AG09319 (cell line): ENCODE measurements at regions not wholly inside any gene's neighbourhood (a gene's known extent, or its start where the extent isn't known, plus 50 kb on each side); places are given as distances from the start of the nearest gene placed in this dataset.

Source experiments
- DNase-seq: peaks from one replicate; pipeline ENCODE4 v3.0.0-alpha.2; 2010; ENCODE audit warnings: low read depth; ENCODE audit errors: extremely low read depth
- TF ChIP-seq, protein P1 (sequence below): IDR thresholded peaks from 2 replicates; pipeline ENCODE4 v1.5.1; 2011; ENCODE audit warnings: low read depth, mild to moderate bottlenecking, inconsistent platforms, low read length, moderate library complexity

GRCh38 chr11:103541186-103541795 lies 432.1 kb downstream of the DYNC2H1 start:
- no peak for DNase-seq
- TF ChIP-seq, protein P1, sequence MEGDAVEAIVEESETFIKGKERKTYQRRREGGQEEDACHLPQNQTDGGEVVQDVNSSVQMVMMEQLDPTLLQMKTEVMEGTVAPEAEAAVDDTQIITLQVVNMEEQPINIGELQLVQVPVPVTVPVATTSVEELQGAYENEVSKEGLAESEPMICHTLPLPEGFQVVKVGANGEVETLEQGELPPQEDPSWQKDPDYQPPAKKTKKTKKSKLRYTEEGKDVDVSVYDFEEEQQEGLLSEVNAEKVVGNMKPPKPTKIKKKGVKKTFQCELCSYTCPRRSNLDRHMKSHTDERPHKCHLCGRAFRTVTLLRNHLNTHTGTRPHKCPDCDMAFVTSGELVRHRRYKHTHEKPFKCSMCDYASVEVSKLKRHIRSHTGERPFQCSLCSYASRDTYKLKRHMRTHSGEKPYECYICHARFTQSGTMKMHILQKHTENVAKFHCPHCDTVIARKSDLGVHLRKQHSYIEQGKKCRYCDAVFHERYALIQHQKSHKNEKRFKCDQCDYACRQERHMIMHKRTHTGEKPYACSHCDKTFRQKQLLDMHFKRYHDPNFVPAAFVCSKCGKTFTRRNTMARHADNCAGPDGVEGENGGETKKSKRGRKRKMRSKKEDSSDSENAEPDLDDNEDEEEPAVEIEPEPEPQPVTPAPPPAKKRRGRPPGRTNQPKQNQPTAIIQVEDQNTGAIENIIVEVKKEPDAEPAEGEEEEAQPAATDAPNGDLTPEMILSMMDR, result no peak

DNA sequence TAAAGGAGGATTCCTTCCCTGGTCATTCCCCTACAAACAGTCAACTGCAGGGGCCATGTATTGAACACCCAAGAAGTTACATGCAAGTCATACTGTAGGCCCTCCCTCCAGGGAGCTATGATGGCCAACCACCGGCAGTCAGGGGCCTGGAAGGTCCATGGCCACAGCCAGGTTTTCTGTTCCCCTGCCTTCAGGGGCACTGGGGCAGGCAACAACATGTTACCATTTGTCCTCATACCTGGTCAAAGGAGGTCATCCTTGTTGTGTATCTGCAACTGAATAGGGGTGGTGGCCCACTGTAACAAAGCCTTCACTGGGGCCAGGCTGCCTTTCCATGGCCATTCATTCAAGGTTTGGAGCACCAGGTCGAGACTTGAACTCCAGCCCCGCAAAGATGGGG lies 433.6 kb downstream of the DYNC2H1 start:
- TF ChIP-seq, protein P1, result no peak
- no peak for DNase-seq

GRCh38 chr11:103543456-103543855 lies 434.2 kb downstream of the DYNC2H1 start:
- DNase-seq, result no peak
- TF ChIP-seq, protein P1, result no peak

- TF ChIP-seq, protein P1, result no peak
- DNase-seq, result no peak
These were observed 435.6 kb downstream of the DYNC2H1 start for GRCh38 chr11:103544874-103545273.

DNA sequence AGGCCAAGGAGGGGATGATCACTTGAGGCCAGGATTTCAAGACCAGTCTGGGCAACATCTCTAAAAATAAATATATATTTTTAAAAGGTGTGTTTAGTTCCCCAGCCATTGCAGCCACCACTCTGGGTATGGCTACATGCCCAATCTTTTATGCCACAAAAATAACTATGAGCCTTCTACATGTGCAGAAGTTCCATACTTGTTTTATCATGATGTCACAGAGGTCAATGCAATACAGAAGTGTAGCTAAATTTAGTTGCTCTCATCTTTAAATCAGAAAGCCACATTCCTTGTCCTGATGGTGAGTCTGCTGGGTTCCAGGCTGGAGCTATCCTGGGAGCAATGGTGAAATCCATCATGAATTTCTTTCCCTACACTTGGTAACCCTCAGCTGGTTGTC lies 436.3 kb downstream of the DYNC2H1 start:
- TF ChIP-seq, protein P1, result no peak
- no peak for DNase-seq

DNA sequence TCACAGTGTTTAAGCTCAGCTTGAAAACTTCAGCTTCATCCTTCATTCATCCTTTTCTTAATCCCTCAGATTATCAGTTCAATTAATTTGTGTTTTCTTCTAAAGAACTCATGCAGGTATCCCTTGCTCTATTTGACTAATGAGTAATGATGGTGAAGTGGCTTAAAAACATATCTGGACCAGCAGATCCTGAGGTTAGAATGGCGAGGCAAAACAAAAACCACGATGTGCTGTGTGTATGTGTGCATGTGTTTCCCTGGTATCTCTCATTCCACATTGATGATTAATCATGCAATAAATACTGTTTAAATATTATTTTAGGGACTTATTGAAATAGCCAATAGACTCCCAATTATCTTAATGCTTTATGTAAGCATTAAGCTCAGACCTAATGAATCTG lies 437.0 kb downstream of the DYNC2H1 start:
- DNase-seq, result no peak
- TF ChIP-seq, protein P1, result no peak

- TF ChIP-seq, protein P1, result no peak
These were observed 437.8 kb downstream of the DYNC2H1 start for GRCh38 chr11:103547024-103547423.

More at GRCh38 chr11:103547024-103547423, 437.8 kb downstream of the DYNC2H1 start:
- no peak for DNase-seq
